ENCODE measurements at regions not wholly inside any gene's neighbourhood (a gene's known extent, or its start where the extent isn't known, plus 50 kb on each side); places are given as distances from the start of the nearest gene placed in this dataset.
"Not testable (repeated sequence)": the region's sequence is repeated elsewhere in the genome, so short reads cannot be mapped to it uniquely, and the experiment has no call there.

- peak in 1 of 5 experiments; percentile 37 for DNase-seq
Measured at GRCh38 chrX:40411340-40412111, 169.2 kb upstream of the ATP6AP2 start.

- no peak for DNase-seq
Measured at GRCh38 chrX:40410859-40411258, 169.9 kb upstream of the ATP6AP2 start.

- peak in 1 of 5 experiments; percentile 40 for DNase-seq
Measured at GRCh38 chrX:40406330-40406859, 174.4 kb upstream of the ATP6AP2 start.

- no peak for DNase-seq
Measured at GRCh38 chrX:40405399-40405798, 175.4 kb upstream of the ATP6AP2 start.

GRCh38 chrX:40403757-40404156 is 177.0 kb upstream of the ATP6AP2 start:
- no peak for DNase-seq

GRCh38 chrX:40402831-40403533 is 177.8 kb upstream of the ATP6AP2 start:
- peak in 1 of 5 experiments; percentile 43 for DNase-seq

- no peak for DNase-seq
Measured at GRCh38 chrX:40395102-40395501, 185.7 kb upstream of the ATP6AP2 start.

- DNase-seq: no peak
Measured at GRCh38 chrX:40394302-40394701, 186.5 kb upstream of the ATP6AP2 start.

GRCh38 chrX:40392599-40392998 is 188.2 kb upstream of the ATP6AP2 start:
- DNase-seq: no peak

GRCh38 chrX:40391662-40392061 is 189.1 kb upstream of the ATP6AP2 start:
- DNase-seq: no peak

GRCh38 chrX:40389555-40389954 is 191.2 kb upstream of the ATP6AP2 start:
- DNase-seq: no peak

- no peak for DNase-seq
Measured at GRCh38 chrX:40388441-40388840, 192.3 kb upstream of the ATP6AP2 start.

- not testable (repeated sequence) for DNase-seq
Measured at GRCh38 chrX:40387869-40388268, 192.9 kb upstream of the ATP6AP2 start.

GRCh38 chrX:40387311-40387710 is 193.5 kb upstream of the ATP6AP2 start:
- not testable (repeated sequence) for DNase-seq

GRCh38 chrX:40385682-40386081 is 195.1 kb upstream of the ATP6AP2 start:
- DNase-seq: no peak

GRCh38 chrX:40385256-40385655 is 195.5 kb upstream of the ATP6AP2 start:
- no peak for DNase-seq

GRCh38 chrX:40383969-40384368 is 196.8 kb upstream of the ATP6AP2 start:
- DNase-seq: peak in 1 of 5 experiments; percentile 6

- no peak for DNase-seq
Measured at GRCh38 chrX:40383360-40383759, 197.4 kb upstream of the ATP6AP2 start.

- DNase-seq: no peak
Measured at GRCh38 chrX:40380655-40381488, 199.9 kb upstream of the ATP6AP2 start.

- DNase-seq: no peak
Measured at GRCh38 chrX:40377684-40378083, 203.1 kb upstream of the ATP6AP2 start.

GRCh38 chrX:40374486-40374885 is 206.3 kb upstream of the ATP6AP2 start:
- DNase-seq: no peak

GRCh38 chrX:40373641-40374040 is 207.1 kb upstream of the ATP6AP2 start:
- DNase-seq: no peak

GRCh38 chrX:40373025-40373424 is 207.7 kb upstream of the ATP6AP2 start:
- DNase-seq: no peak
